PC-3 (cell line): ENCODE measurements at regions not wholly inside any gene's neighbourhood (a gene's known extent, or its start where the extent isn't known, plus 50 kb on each side); places are given as distances from the start of the nearest gene placed in this dataset.

Source experiments
- ATAC-seq: fragments of 200-7000 bp; cut with Tn5 transposase; 2 replicates; pipeline ENCODE4 v1.9.1; 2020; ENCODE audit warnings: mild to moderate bottlenecking, moderate library complexity
- BruUV-seq: library from RNA; stranded (reverse); fragments of 400-500 nt; replicated peaks from 2 replicates; lab custom pipeline; 2021; lab: Mats Ljungman, UMichigan
- CTCF ChIA-PET: fragments of 300-600 bp; sonication (Branson Sonifier 250); formaldehyde crosslinking; loops from one replicate; lab custom pipeline; 2022; ENCODE audit warnings: antibody characterized with exemption; lab: Charles Lee
- POLR2A ChIA-PET: fragments of 300-600 bp; sonication (Branson Sonifier 250); formaldehyde crosslinking; loops from one replicate; lab custom pipeline; 2022; ENCODE audit warnings: antibody characterized with exemption; ENCODE audit not compliant: unreplicated experiment; lab: Charles Lee
- DNase-seq: peaks from one replicate; pipeline ENCODE4 v3.0.0-alpha.2; 2015
- H2AFZ ChIP-seq: fragments of 300-600 bp; sonication (generic); 2 replicates; pipeline ENCODE4 v1.6.0; 2016; ENCODE audit warnings: antibody characterized with exemption, low read length
- H3F3A ChIP-seq: fragments of 300-600 bp; sonication (generic); one replicate; pipeline ENCODE4 v1.6.0; 2017; ENCODE audit warnings: antibody characterized with exemption, low read length, control low read depth, mild to moderate bottlenecking; ENCODE audit not compliant: unreplicated experiment
- H3K27ac ChIP-seq: fragments of 300-600 bp; sonication (generic); 2 replicates; pipeline ENCODE4 v1.5.1; 2016; ENCODE audit warnings: mild to moderate bottlenecking, low read length
- H3K27me3 ChIP-seq: fragments of 300-600 bp; sonication (generic); 2 replicates; pipeline ENCODE4 v1.6.1; 2016; ENCODE audit warnings: low read length, mixed read lengths
- H3K36me3 ChIP-seq: fragments of 300-600 bp; sonication (generic); 2 replicates; pipeline ENCODE4 v1.6.1; 2016; ENCODE audit warnings: low read depth, mixed run types, low read length, mixed read lengths
- H3K4me1 ChIP-seq: fragments of 300-600 bp; sonication (generic); 2 replicates; pipeline ENCODE4 v1.5.1; 2016; ENCODE audit warnings: low read length; ENCODE audit not compliant: insufficient read depth
- H3K4me2 ChIP-seq: fragments of 300-600 bp; sonication (generic); 2 replicates; pipeline ENCODE4 v1.6.0; 2016; ENCODE audit warnings: low read length
- H3K4me3 ChIP-seq: fragments of 300-600 bp; sonication (generic); 2 replicates; pipeline ENCODE4 v1.5.1; 2016; ENCODE audit warnings: mild to moderate bottlenecking, low read length, mixed read lengths
- H3K79me2 ChIP-seq: fragments of 300-600 bp; sonication (generic); 2 replicates; pipeline ENCODE4 v1.6.1; 2017; ENCODE audit warnings: low read length, mixed read lengths
- H3K9ac ChIP-seq: fragments of 300-600 bp; sonication (generic); 2 replicates; pipeline ENCODE4 v1.6.0; 2016; ENCODE audit warnings: mild to moderate bottlenecking, low read length
- H3K9me2 ChIP-seq: fragments of 300-600 bp; sonication (generic); replicated peaks from 2 replicates; pipeline ENCODE4 v1.6.1; 2016; ENCODE audit warnings: mixed run types, low read length, mixed read lengths
- H3K9me3 ChIP-seq: fragments of 300-600 bp; sonication (generic); 2 replicates; pipeline ENCODE4 v1.6.1; 2016; ENCODE audit warnings: low read length, mixed read lengths
- H4K20me1 ChIP-seq: fragments of 300-600 bp; sonication (generic); 2 replicates; pipeline ENCODE4 v1.6.1; 2016; ENCODE audit warnings: low read length, mixed read lengths
- CTCF ChIP-seq: fragments of 300-600 bp; sonication (generic); conservative IDR thresholded peaks from 2 replicates; pipeline ENCODE4 v1.5.1; 2017; ENCODE audit warnings: antibody characterized with exemption, low read depth, mild to moderate bottlenecking, low read length
- EZH2 ChIP-seq: fragments of 300-600 bp; sonication (generic); IDR thresholded peaks from one replicate; pipeline ENCODE4 v1.6.1; 2017; ENCODE audit warnings: antibody characterized with exemption, mild to moderate bottlenecking, low read length; ENCODE audit not compliant: unreplicated experiment
- EZH2phosphoT487 ChIP-seq: fragments of 300-600 bp; sonication (generic); IDR thresholded peaks from 2 replicates; pipeline ENCODE4 v1.6.1; 2018; ENCODE audit warnings: mild to moderate bottlenecking, antibody characterized with exemption, low read length, borderline replicate concordance
- intact Hi-C: fragments of 100-400 bp; cut with micrococcal nuclease; formaldehyde crosslinking; loops from 2 replicates; pipeline ENCODE4 v1.9.0; 2023

GRCh38 chr7:23972057-23972456 is 262.0 kb downstream of the STK31 start:
- BruUV-seq, result no TSS peak
- CTCF ChIA-PET, result no interaction called here

GRCh38 chr7:23973264-23973663 is 263.2 kb downstream of the STK31 start:
- no peak overlapping the region for H3K4me2 ChIP-seq
- H3K36me3 ChIP-seq, result no peaks in the 10 kb centered on the region
- no peaks in the 10 kb centered on the region for H3F3A ChIP-seq
- no peaks in the 10 kb centered on the region for H3K27me3 ChIP-seq
- H3K79me2 ChIP-seq, result no peaks in the 10 kb centered on the region
- intact Hi-C loops, result no loop called here
- H2AFZ ChIP-seq, result no peak overlapping the region
- H3K4me3 ChIP-seq, result no peak overlapping the region
- H3K4me1 ChIP-seq, result peaks cover 4% of the 10 kb centered on the region; the same call in 1 of the 2 replicates
- H3K9me3 ChIP-seq, result no peaks in the 10 kb centered on the region
- ChIA-PET POLR2A (no interaction called here), CTCF (no interaction called here)
- no peaks in the 10 kb centered on the region for H4K20me1 ChIP-seq
- no peak overlapping the region for H3K9ac ChIP-seq
- ATAC-seq, result no peak
- no peak for DNase-seq
- no peaks in the 10 kb centered on the region for H3K9me2 ChIP-seq
- TF ChIP-seq EZH2phosphoT487 (no peak), CTCF (no peak), EZH2 (no peak)
- no TSS peak for BruUV-seq
- no peak overlapping the region for H3K27ac ChIP-seq

More at GRCh38 chr7:23972057-23972456, 262.0 kb downstream of the STK31 start:
- H3K27me3 ChIP-seq, result no peaks in the 10 kb centered on the region
- no peaks in the 10 kb centered on the region for H3K79me2 ChIP-seq
- H4K20me1 ChIP-seq, result no peaks in the 10 kb centered on the region
- POLR2A ChIA-PET, result no interaction called here
- H3K27ac ChIP-seq, result no peak overlapping the region
- H3K9ac ChIP-seq, result no peak overlapping the region
- H2AFZ ChIP-seq, result no peak overlapping the region
- intact Hi-C loops, result no loop called here
- H3K9me2 ChIP-seq, result no peaks in the 10 kb centered on the region
- DNase-seq (no peak), ATAC-seq (no peak)
- H3F3A ChIP-seq, result no peaks in the 10 kb centered on the region
- no peak for TF ChIP-seq EZH2
- no peak for TF ChIP-seq CTCF
- TF ChIP-seq EZH2phosphoT487, result no peak
- H3K4me3 ChIP-seq, result no peak overlapping the region
- H3K36me3 ChIP-seq, result no peaks in the 10 kb centered on the region
- H3K9me3 ChIP-seq, result no peaks in the 10 kb centered on the region
- no peak overlapping the region for H3K4me2 ChIP-seq
- peaks cover 6% of the 10 kb centered on the region; the same call in 1 of the 2 replicates for H3K4me1 ChIP-seq

- no peak for DNase-seq
- Histone ChIP-seq H3K9me2 (no peaks in the 10 kb centered on the region), H4K20me1 (no peaks in the 10 kb centered on the region), H3K27me3 (no peaks in the 10 kb centered on the region), H3K79me2 (no peaks in the 10 kb centered on the region), H3K4me1 (no peaks in the 10 kb centered on the region), H3K9me3 (0 out of 2 replicates have a peak, but pooled peaks cover 4% of the 10 kb centered on the region), H3F3A (no peaks in the 10 kb centered on the region), H2AFZ (no peak overlapping the region), H3K4me2 (no peak overlapping the region), H3K4me3 (no peak overlapping the region), H3K9ac (no peak overlapping the region), H3K36me3 (no peaks in the 10 kb centered on the region), H3K27ac (no peak overlapping the region)
- TF ChIP-seq EZH2phosphoT487, result no peak
- no peak for TF ChIP-seq EZH2
- no peak for TF ChIP-seq CTCF
- intact Hi-C loops, result no loop called here
- POLR2A ChIA-PET, result no interaction called here
- ATAC-seq, result no peak
- CTCF ChIA-PET, result no interaction called here
- no TSS peak for BruUV-seq
These were observed 270.1 kb downstream of the STK31 start for GRCh38 chr7:23980081-23980480.
